GM13976 (cell line): ENCODE measurements at regions not wholly inside any gene's neighbourhood (a gene's known extent, or its start where the extent isn't known, plus 50 kb on each side); places are given as distances from the start of the nearest gene placed in this dataset.

Experiments used
- DNase-seq: peaks from one replicate; pipeline ENCODE4 v3.0.0; 2012; ENCODE audit warnings: low spot score
- in situ Hi-C: fragments of 300-500 bp; cut with MboI; formaldehyde crosslinking; loops from one replicate; pipeline ENCODE4 v1.12.0; 2022; ENCODE audit warnings: low sequenced_read_pairs, mixed read lengths, inconsistent platforms; ENCODE audit not compliant: unreplicated experiment
- TF ChIP-seq, protein P1 (sequence below): IDR thresholded peaks from 2 replicates; pipeline ENCODE4 v1.5.1; 2012; ENCODE audit warnings: borderline replicate concordance, mild to moderate bottlenecking; ENCODE audit not compliant: insufficient read depth; ENCODE audit errors: extremely low read depth, missing control alignments, control extremely low read depth

DNA sequence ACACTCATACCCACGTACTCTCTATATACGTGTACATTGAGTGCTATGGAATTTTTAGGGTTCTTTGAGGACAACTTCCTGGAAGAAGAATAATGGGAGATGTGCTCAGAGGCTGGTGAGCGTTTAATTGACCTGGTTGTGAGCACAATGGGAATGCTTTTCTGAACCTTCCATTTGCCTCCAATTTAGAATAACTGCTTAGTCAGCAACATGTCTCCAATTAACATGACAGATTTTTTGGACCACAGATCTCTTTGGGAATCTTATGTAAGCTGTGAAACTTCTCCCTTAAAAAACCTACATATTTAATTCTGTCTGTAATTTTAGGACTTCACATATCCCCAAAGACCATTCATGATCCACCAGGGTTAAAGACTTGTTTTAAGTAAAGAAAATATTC lies 166.7 kb upstream of the TNP1 start:
- TF ChIP-seq, protein P1, sequence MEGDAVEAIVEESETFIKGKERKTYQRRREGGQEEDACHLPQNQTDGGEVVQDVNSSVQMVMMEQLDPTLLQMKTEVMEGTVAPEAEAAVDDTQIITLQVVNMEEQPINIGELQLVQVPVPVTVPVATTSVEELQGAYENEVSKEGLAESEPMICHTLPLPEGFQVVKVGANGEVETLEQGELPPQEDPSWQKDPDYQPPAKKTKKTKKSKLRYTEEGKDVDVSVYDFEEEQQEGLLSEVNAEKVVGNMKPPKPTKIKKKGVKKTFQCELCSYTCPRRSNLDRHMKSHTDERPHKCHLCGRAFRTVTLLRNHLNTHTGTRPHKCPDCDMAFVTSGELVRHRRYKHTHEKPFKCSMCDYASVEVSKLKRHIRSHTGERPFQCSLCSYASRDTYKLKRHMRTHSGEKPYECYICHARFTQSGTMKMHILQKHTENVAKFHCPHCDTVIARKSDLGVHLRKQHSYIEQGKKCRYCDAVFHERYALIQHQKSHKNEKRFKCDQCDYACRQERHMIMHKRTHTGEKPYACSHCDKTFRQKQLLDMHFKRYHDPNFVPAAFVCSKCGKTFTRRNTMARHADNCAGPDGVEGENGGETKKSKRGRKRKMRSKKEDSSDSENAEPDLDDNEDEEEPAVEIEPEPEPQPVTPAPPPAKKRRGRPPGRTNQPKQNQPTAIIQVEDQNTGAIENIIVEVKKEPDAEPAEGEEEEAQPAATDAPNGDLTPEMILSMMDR = no peak
- in situ Hi-C loops = no loop called here
- DNase-seq = no peak

DNA sequence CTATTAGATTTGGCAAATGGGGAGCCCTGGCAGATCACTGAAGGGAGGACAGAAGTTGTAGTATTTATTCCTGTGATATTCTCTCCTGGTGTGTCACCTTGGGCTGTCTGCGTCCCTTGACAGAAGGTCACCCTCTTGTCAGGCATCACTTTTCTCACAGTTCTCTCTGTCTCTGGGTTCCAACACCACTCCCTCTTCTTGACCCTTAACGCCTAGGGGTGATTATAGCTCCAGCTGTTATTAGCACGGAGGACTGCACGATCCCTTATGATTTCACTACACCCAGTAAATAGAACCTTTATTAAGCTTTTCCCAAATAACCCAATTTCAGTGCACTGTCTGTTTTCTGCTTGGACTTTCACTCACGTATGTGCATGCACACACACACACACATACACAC lies 166.3 kb upstream of the TNP1 start:
- in situ Hi-C loops = no loop called here
- TF ChIP-seq, protein P1 = no peak
- no peak for DNase-seq

DNA sequence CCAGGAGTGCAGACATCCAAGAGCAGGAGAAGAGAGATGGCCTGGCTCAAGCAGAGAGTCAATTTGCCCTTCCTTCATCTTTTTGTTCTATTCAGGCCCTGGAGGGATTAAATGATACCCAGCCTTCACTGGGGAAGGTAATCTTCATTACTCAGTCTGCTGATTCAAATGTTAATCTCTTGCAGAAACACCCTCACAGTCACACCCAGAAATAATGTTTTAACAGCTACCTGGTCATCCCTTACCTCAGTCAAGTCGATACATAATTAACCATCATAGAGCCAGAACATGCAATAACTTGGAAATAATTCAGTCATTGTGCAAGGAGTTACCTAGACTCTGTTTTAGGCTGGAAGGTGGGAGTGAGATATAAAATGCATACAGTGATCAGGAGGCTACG lies 163.7 kb upstream of the TNP1 start:
- no peak for DNase-seq
- TF ChIP-seq, protein P1 = no peak
- in situ Hi-C loops = no loop called here

DNA sequence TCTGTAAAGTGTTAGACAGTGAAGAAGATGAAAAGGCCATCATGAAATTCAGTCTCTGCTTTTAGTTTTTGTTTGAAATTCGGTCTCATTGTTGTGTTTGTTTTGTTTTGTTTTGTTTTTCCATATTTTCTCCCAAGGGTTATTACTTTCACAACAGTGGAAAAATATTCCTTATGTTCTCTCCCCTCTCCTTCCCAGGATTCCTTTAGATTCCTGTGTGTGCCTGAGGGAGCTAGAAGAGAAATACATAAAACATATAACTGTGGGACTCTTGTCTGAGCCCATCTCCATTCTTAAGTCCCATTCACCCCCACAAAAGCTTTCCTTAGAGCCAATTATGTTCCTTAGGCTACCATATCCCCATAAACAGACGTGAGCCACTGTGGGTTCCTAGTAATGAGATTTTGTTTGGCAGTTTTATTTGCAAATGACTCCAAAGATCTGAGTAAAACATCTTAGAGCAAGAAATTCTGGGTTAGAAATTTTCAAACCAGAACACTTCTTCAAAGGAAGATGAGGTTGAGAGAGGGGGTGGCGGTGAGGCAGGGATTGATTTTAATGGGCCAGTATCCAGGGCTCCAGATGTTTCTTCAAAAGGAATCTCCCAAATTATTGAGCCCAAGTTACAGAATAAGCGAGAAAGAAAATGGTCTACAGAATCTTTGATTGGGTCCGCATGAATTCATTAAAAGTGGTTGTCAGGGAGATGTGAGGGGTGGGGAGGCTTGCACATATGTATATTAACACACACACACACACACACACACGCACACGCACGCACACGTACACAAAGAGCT lies 157.8 kb upstream of the TNP1 start:
- no peak for DNase-seq
- TF ChIP-seq, protein P1 = no peak
- in situ Hi-C loops = no loop called here

DNA sequence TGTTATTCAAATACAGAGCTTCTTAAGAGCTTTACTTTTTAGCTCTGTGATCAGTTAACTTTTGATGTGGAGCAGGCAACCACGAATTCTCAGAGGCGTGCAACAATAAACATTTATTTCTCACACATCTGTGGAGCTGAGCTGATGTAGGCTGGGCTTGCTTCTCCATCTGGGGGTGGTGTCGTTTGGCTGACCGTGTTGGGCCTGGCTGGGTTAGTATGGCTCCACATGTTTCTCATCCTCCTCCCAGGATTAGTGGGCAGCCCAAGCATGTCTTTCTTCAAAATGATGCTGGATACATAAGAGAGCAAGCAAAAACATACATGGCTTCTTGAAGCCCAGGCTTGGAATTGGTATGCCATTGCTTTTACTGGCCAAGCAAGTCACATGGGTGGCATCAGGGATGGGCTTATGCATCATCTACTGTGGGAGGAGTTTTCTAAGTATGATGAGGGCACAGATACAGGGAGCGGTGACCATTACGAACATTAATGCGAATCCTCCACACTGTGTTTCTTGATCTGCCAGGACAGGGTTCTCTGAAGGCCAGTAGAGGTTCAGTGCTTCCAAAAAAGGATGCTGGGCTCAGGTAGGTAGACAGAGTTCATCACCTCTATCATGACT lies 157.0 kb upstream of the TNP1 start:
- no peak for DNase-seq
- TF ChIP-seq, protein P1 = no peak
- in situ Hi-C loops = no loop called here

DNA sequence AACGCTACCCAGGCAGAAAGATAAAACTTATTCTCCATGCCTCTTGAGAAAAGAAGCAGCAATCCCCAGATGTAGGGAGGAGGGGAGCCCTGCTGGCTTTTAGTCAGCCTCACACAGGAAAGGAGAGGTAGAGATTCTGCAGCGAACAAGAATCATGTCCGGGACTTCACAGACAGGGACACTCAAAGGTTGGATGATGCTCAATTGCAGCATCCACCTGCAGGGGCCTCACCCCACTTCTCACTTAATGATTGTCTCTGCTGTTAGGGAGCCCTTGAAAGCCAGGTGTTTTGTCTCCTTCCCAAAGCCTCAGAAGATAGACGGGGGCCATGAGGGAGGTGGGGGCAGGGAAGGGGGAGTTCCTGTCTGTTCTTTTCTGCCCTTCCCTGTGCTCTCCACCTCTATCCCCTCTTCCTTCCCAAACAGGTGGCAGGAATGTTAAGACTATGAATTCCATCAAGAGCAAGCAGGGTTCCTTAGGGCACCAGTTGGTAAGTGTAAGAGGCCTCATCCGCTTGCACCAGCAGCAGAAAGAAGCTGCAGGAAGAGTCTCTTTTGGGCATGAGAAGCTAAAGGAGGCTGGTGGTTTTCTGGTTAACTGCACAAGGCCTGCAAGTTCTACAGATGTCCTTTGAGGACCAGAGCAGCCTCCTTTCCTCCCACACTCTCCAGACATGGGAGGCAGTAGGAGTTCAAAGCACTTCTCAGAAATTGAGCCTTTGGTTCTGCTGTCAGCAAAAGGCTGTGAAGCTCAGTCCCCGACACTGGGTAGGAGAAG lies 154.7 kb upstream of the TNP1 start:
- no peak for DNase-seq
- TF ChIP-seq, protein P1 = no peak
- in situ Hi-C loops = no loop called here
